K562 (cell line): ENCODE measurements at regions not wholly inside any gene's neighbourhood (a gene's known extent, or its start where the extent isn't known, plus 50 kb on each side); places are given as distances from the start of the nearest gene placed in this dataset.

ENCODE experiments used
- ATAC-seq: fragments of 200-7000 bp; cut with Tn5 transposase; 3 replicates; pipeline ENCODE4 v1.9.1; 2020; ENCODE audit warnings: moderate library complexity
- BruUV-seq: library from RNA; stranded (reverse); fragments of 400-500 nt; replicated peaks from 2 replicates; lab custom pipeline; 2021; lab: Mats Ljungman, UMichigan
- CTCF ChIA-PET: fragments of 300-600 bp; formaldehyde crosslinking; extraction: SDS; loops from one replicate; lab custom pipeline; 2021; ENCODE audit warnings: low intra/inter-chr PET ratio; lab: Yijun Ruan, JAX
- POLR2A ChIA-PET: fragments of 300-600, 350-650 bp; sonication (Branson Sonifier 250); formaldehyde crosslinking; extraction: SDS; loops from one replicate; lab custom pipeline; 2021; ENCODE audit warnings: antibody characterized with exemption, inconsistent platforms; lab: Yijun Ruan, JAX
- DNase-seq, 4 experiments: peaks; one replicate each; pipeline versions ENCODE4 v3.0.0 to v3.0.0-alpha.2; 2011 to 2018; ENCODE audit warnings: low spot score in 3 of 4, mixed read lengths in 3 of 4; ENCODE audit errors: extremely low read depth in 1 of 4
- FAIRE-seq: peaks from 2 replicates; lab custom pipeline; 2011; peaks lifted over from hg19 to GRCh38; lab: Jason Lieb, UNC
- H2AFZ ChIP-seq: 2 replicates; pipeline ENCODE4 v1.6.0; 2011; ENCODE audit warnings: low read depth, low read length, control low read depth, inconsistent platforms
- H3K27ac ChIP-seq: fragments of 200-600 bp; 3 replicates; pipeline ENCODE4 v1.8.0; 2011; ENCODE audit warnings: low read depth, mild to moderate bottlenecking, control low read depth, inconsistent platforms, low read length, moderate library complexity, mixed read lengths; ENCODE audit errors: extremely low read depth
- H3K27me3 ChIP-seq, 2 experiments: fragments of 300-600 bp in 1 of 2; 2 replicates in 1 of 2; 3 replicates in 1 of 2; pipeline versions ENCODE4 v1.6.0 to v1.8.0; 2011; ENCODE audit warnings: inconsistent platforms in 2 of 2, low read length in 2 of 2, mild to moderate bottlenecking in 1 of 2, mixed read lengths in 1 of 2, moderate library complexity in 1 of 2; ENCODE audit not compliant: control insufficient read depth in 2 of 2, insufficient read depth in 2 of 2
- H3K36me3 ChIP-seq: fragments of 300-600 bp; 3 replicates; pipeline ENCODE4 v1.8.0; 2011; ENCODE audit warnings: mild to moderate bottlenecking, low read length, inconsistent platforms; ENCODE audit not compliant: control insufficient read depth, insufficient read depth
- H3K4me1 ChIP-seq, 2 experiments: fragments of 200-600 bp in 1 of 2; replicated peaks in 1 of 2; 2 replicates in 1 of 2; 3 replicates in 1 of 2; pipeline versions ENCODE4 v1.5.1 to v1.8.0; 2011; ENCODE audit warnings: inconsistent platforms in 2 of 2, low read length in 2 of 2, mild to moderate bottlenecking in 1 of 2, mixed read lengths in 1 of 2, moderate library complexity in 1 of 2; ENCODE audit not compliant: control insufficient read depth in 2 of 2, insufficient read depth in 2 of 2
- H3K4me2 ChIP-seq: 2 replicates; pipeline ENCODE4 v1.6.1; 2011; ENCODE audit warnings: low read length, control low read depth, inconsistent platforms, mixed read lengths; ENCODE audit not compliant: insufficient read depth
- H3K4me3 ChIP-seq: fragments of 200-600 bp; sonication (generic), shearing (Covaris generic); 2 replicates; pipeline ENCODE4 v1.5.1; 2016; ENCODE audit warnings: control low read depth, inconsistent platforms
- H3K79me2 ChIP-seq: fragments of 200-600 bp; 3 replicates; pipeline ENCODE4 v1.8.0; 2011; ENCODE audit warnings: low read length, inconsistent platforms; ENCODE audit not compliant: control insufficient read depth, insufficient read depth
- H3K9ac ChIP-seq, 2 experiments: 2 replicates each; pipeline versions ENCODE4 v1.6.0 to v1.6.1; 2011; ENCODE audit warnings: low read depth in 2 of 2, low read length in 2 of 2, control low read depth in 1 of 2, inconsistent platforms in 1 of 2, mild to moderate bottlenecking in 1 of 2, mixed read lengths in 1 of 2; ENCODE audit not compliant: insufficient read depth in 1 of 2
- H3K9me1 ChIP-seq: one replicate; pipeline ENCODE4 v1.6.0; 2011; ENCODE audit warnings: inconsistent platforms, mild to moderate bottlenecking, low read length, moderate library complexity; ENCODE audit not compliant: control insufficient read depth, insufficient read depth
- H3K9me3 ChIP-seq: replicated peaks from 2 replicates; pipeline ENCODE4 v1.5.1; 2011; ENCODE audit warnings: low read depth, low read length, inconsistent platforms; ENCODE audit not compliant: control insufficient read depth, insufficient read depth
- H4K20me1 ChIP-seq: replicated peaks from 2 replicates; pipeline ENCODE4 v1.6.1; 2011; ENCODE audit warnings: low read length, inconsistent platforms, mixed read lengths; ENCODE audit not compliant: control insufficient read depth, insufficient read depth
- CTCF ChIP-seq, 3 experiments: IDR thresholded peaks in 2 of 3; conservative IDR thresholded peaks in 1 of 3; 2 replicates each; pipeline ENCODE4 v1.5.1; 2011 to 2012; ENCODE audit warnings: low read length in 3 of 3, mild to moderate bottlenecking in 3 of 3, control low read depth in 2 of 3, improper control_type of control experiment in 1 of 3, inconsistent platforms in 1 of 3, low read depth in 1 of 3, mixed read lengths in 1 of 3, moderate library complexity in 1 of 3; ENCODE audit not compliant: insufficient read depth in 2 of 3
- E2F3 ChIP-seq: fragments of 250-450 bp; sonication (Bioruptor Pico); IDR thresholded peaks from 2 replicates; pipeline ENCODE4 v1.4.0; 2020; ENCODE audit warnings: mild to moderate bottlenecking
- E2F8 ChIP-seq: fragments of 450-650 bp; IDR thresholded peaks from 2 replicates; pipeline ENCODE4 v1.7.1; 2018; ENCODE audit warnings: mild to moderate bottlenecking, low read depth; ENCODE audit not compliant: partially characterized antibody
- GTF3C2 ChIP-seq: IDR thresholded peaks from 3 replicates; pipeline ENCODE4 v1.6.1; 2011; ENCODE audit warnings: borderline replicate concordance, mild to moderate bottlenecking, moderate library complexity; ENCODE audit not compliant: insufficient read length; ENCODE audit errors: extremely low read depth
- MAFK ChIP-seq: IDR thresholded peaks from 2 replicates; pipeline ENCODE4 v1.6.1; 2011; ENCODE audit warnings: low read length, improper control_type of control experiment
- NFYB ChIP-seq: IDR thresholded peaks from 2 replicates; pipeline ENCODE4 v1.6.1; 2011; ENCODE audit warnings: mild to moderate bottlenecking, moderate library complexity; ENCODE audit not compliant: insufficient read length; ENCODE audit errors: extremely low read depth
- TAF1 ChIP-seq: IDR thresholded peaks from 2 replicates; pipeline ENCODE4 v1.6.1; 2011; ENCODE audit warnings: mild to moderate bottlenecking, low read length, moderate library complexity; ENCODE audit not compliant: insufficient read depth, control insufficient read depth, severe bottlenecking; ENCODE audit errors: extremely low read depth
- TCF3 ChIP-seq: sonication (generic); formaldehyde crosslinking; IDR thresholded peaks from 2 replicates; pipeline ENCODE4 v1.4.0; 2020; ENCODE audit warnings: mild to moderate bottlenecking, missing genetic modification reagents
- ZNF217 ChIP-seq: sonication (generic); formaldehyde crosslinking; IDR thresholded peaks from 2 replicates; pipeline ENCODE4 v1.8.0; 2022; ENCODE audit warnings: mild to moderate bottlenecking, missing genetic modification reagents
- ZNF3 ChIP-seq: fragments of 250-450 bp; sonication (Bioruptor Pico); IDR thresholded peaks from 2 replicates; pipeline ENCODE4 v1.5.0; 2021; ENCODE audit warnings: mild to moderate bottlenecking, moderate library complexity
- ZNF57 ChIP-seq: fragments of 450-650 bp; formaldehyde crosslinking; IDR thresholded peaks from 2 replicates; pipeline ENCODE4 v1.4.0; 2020; ENCODE audit warnings: mild to moderate bottlenecking, moderate library complexity
- ZNF586 ChIP-seq: fragments of 450-650 bp; formaldehyde crosslinking; conservative IDR thresholded peaks from 2 replicates; pipeline ENCODE4 v1.4.0; 2020; ENCODE audit warnings: mild to moderate bottlenecking, moderate library complexity
- WGBS: fragments of 100-300 bp; shearing (Covaris generic); methylation state at CpG from one replicate; pipeline ENCODE4 v1.1.6; 2016; ENCODE audit warnings: low coverage, mixed read lengths; ENCODE audit not compliant: insufficient coverage; ENCODE audit errors: missing lambda C conversion rate; 5-methylcytosine and 5-hydroxymethylcytosine counted together
- in situ Hi-C: fragments of 300-500 bp; cut with MboI; formaldehyde crosslinking; loops from 4 replicates; pipeline ENCODE4 v1.15.0; 2018; ENCODE audit warnings: inconsistent platforms, mixed read lengths
- intact Hi-C: fragments of 100-400 bp; cut with micrococcal nuclease; formaldehyde crosslinking; loops from 2 replicates; pipeline ENCODE4 v1.14.2; 2022

GRCh38 chr5:167305591-167306213 lies 985.7 kb upstream of the WWC1 start:
- no peak overlapping the region for H3K4me2 ChIP-seq
- H3K4me3 ChIP-seq: no peak overlapping the region
- BruUV-seq: no TSS peak
- H3K9me3 ChIP-seq: no peaks in the 10 kb centered on the region
- ATAC-seq (no peak), FAIRE-seq (no peak), DNase-seq (no peak)
- TF ChIP-seq MAFK: no peak
- no peak for TF ChIP-seq ZNF217 (CRISPR knock-in tag)
- no peak for TF ChIP-seq ZNF3 (CRISPR knock-in tag)
- TF ChIP-seq E2F3 (CRISPR knock-in tag): no peak
- no peak for TF ChIP-seq ZNF57 (CRISPR knock-in tag)
- TF ChIP-seq GTF3C2: no peak
- no peak for TF ChIP-seq CTCF (IDR thresholded peaks at IDR 0.05 in 2 of 3, conservative IDR thresholded peaks at IDR 0.05 in 1 of 3; ENCODE audit: insufficient read depth in 2 of 3, low read depth in 1 of 3, low read length in 3 of 3)
- no peak for TF ChIP-seq E2F8
- TF ChIP-seq TCF3 (CRISPR knock-in tag): no peak
- no peak for TF ChIP-seq NFYB
- no peak for TF ChIP-seq TAF1
- TF ChIP-seq ZNF586: no peak
- no peak overlapping the region for H3K9ac ChIP-seq
- H4K20me1 ChIP-seq: no peaks in the 10 kb centered on the region
- H3K27ac ChIP-seq: no peak overlapping the region
- WGBS: under 1% methylated on average over 9 of the region's 9 CpGs
- in situ Hi-C loops: no loop called here
- CTCF ChIA-PET: no interaction called here
- no peaks in the 10 kb centered on the region for H3K79me2 ChIP-seq
- H2AFZ ChIP-seq: no peak overlapping the region
- POLR2A ChIA-PET: no interaction called here
- no peaks in the 10 kb centered on the region for H3K9me1 ChIP-seq
- intact Hi-C loops: no loop called here
- H3K27me3 ChIP-seq: no peaks in the 10 kb centered on the region
- no peaks in the 10 kb centered on the region for H3K4me1 ChIP-seq
- H3K36me3 ChIP-seq: no peaks in the 10 kb centered on the region
